ENCODE measurements at regions not wholly inside any gene's neighbourhood (a gene's known extent, or its start where the extent isn't known, plus 50 kb on each side); places are given as distances from the start of the nearest gene placed in this dataset.
"Not testable (repeated sequence)": the region's sequence is repeated elsewhere in the genome, so short reads cannot be mapped to it uniquely, and the experiment has no call there.

DNA sequence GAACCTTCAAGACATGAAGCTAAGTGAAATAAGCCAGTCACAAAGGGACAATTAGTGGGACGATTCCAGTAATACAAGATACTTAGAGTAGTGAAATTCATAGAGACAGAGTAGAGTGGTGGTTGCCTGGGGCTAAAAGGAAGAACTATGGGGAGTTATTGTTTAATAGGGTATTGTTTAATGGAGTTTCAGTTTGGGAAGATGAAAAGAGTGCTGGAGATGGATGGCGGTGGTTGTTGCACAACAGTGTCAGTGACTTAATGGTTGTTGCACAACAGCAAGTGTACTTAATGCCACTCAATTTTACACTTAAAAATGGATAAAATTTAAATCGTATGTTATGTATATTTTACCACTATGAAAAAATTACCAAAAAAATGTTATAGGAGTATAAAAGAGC is 209.7 kb upstream of the TENT5A start:
- Histone ChIP-seq H3K27ac (no peak overlapping the region), H3K79me2 (ENCODE audit: low read depth) (no peaks in the 10 kb centered on the region), H4K20me1 (ENCODE audit: low read depth) (no peaks in the 10 kb centered on the region), H3K4me1 (no peaks in the 10 kb centered on the region), H3K27me3 (no peaks in the 10 kb centered on the region), H3K9me3 (ENCODE audit: low read depth) (no peaks in the 10 kb centered on the region), H2AFZ (replicated peaks) (no peak overlapping the region), H3K4me3 (no peak overlapping the region), H3F3A (ENCODE audit: low read depth) (no peaks in the 10 kb centered on the region), H3K4me2 (no peak overlapping the region), H3K9ac (no peak overlapping the region), H3K36me3 (no peaks in the 10 kb centered on the region)
- H3K36me3 Mint-ChIP-seq = no peaks in the 10 kb centered on the region
- DNase-seq (ENCODE audit: low spot score) = no peak
- H3K27ac Mint-ChIP-seq = no peak overlapping the region
- TF ChIP-seq EZH2 (IDR thresholded peaks at IDR 0.05) = no peak
- TF ChIP-seq CTCF (IDR thresholded peaks at IDR 0.05) = no peak
- no peak for TF ChIP-seq EZH2phosphoT487 (IDR thresholded peaks at IDR 0.05)
- H3K27me3 Mint-ChIP-seq (ENCODE audit: insufficient read depth, low read depth) = no peaks in the 10 kb centered on the region
- no peaks in the 10 kb centered on the region for H3K4me1 Mint-ChIP-seq
- no peak overlapping the region for H3K4me3 Mint-ChIP-seq
- peaks cover 3% of the 10 kb centered on the region for H3K9me3 Mint-ChIP-seq

DNA sequence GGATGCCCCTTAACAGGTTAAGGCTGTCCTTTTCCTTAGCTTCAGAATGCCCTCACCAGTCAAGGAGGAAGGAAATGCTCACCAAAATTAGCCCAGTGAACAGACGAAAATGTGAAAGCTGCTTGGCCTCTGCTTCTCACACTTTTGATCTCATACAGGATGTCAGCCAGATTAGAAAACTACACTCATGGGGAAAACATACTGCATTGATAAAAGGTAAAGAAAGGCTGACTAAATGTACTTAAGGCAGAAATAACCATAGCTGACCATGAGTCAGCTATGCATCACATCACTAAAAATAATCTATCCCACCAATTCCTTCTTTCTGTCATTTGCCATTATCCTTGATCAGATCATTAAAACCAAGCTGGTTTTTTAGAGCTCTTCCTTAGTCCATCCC is 198.4 kb upstream of the TENT5A start:
- no peaks in the 10 kb centered on the region for H3F3A ChIP-seq (ENCODE audit: low read depth)
- H3K27ac ChIP-seq = no peak overlapping the region
- no peak overlapping the region for H3K4me2 ChIP-seq
- no peak overlapping the region for H2AFZ ChIP-seq (replicated peaks)
- H3K79me2 ChIP-seq (ENCODE audit: low read depth) = no peaks in the 10 kb centered on the region
- DNase-seq (ENCODE audit: low spot score) = no peak
- H3K9ac ChIP-seq = no peak overlapping the region
- no peaks in the 10 kb centered on the region for H3K36me3 Mint-ChIP-seq
- H3K4me1 Mint-ChIP-seq = peaks cover 3% of the 10 kb centered on the region
- no peaks in the 10 kb centered on the region for H3K27me3 Mint-ChIP-seq (ENCODE audit: insufficient read depth, low read depth)
- H3K4me3 ChIP-seq = no peak overlapping the region
- H3K4me3 Mint-ChIP-seq = no peak overlapping the region
- H3K9me3 Mint-ChIP-seq = no peaks in the 10 kb centered on the region
- no peak for TF ChIP-seq CTCF (IDR thresholded peaks at IDR 0.05)
- TF ChIP-seq EZH2 (IDR thresholded peaks at IDR 0.05) = no peak
- H3K4me1 ChIP-seq = peaks cover 10% of the 10 kb centered on the region
- H3K27ac Mint-ChIP-seq = no peak overlapping the region
- H4K20me1 ChIP-seq (ENCODE audit: low read depth) = no peaks in the 10 kb centered on the region
- H3K9me3 ChIP-seq (ENCODE audit: low read depth) = no peaks in the 10 kb centered on the region
- no peaks in the 10 kb centered on the region for H3K36me3 ChIP-seq
- H3K27me3 ChIP-seq = no peaks in the 10 kb centered on the region

- H3F3A ChIP-seq (ENCODE audit: low read depth) = no peaks in the 10 kb centered on the region
- Mint-ChIP-seq H3K27ac (no peak overlapping the region), H3K27me3 (ENCODE audit: insufficient read depth, low read depth) (no peaks in the 10 kb centered on the region), H3K36me3 (no peaks in the 10 kb centered on the region), H3K9me3 (no peaks in the 10 kb centered on the region), H3K4me3 (no peak overlapping the region), H3K4me1 (peaks cover 3% of the 10 kb centered on the region)
- no peak overlapping the region for H3K4me3 ChIP-seq
- no peak overlapping the region for H3K27ac ChIP-seq
- no peak overlapping the region for H2AFZ ChIP-seq (replicated peaks)
- TF ChIP-seq EZH2 (IDR thresholded peaks at IDR 0.05) (no peak), EZH2phosphoT487 (IDR thresholded peaks at IDR 0.05) (no peak), CTCF (IDR thresholded peaks at IDR 0.05) (no peak)
- no peaks in the 10 kb centered on the region for H4K20me1 ChIP-seq (ENCODE audit: low read depth)
- no peak overlapping the region for H3K9ac ChIP-seq
- DNase-seq (ENCODE audit: low spot score) = no peak
- peaks cover 10% of the 10 kb centered on the region for H3K4me1 ChIP-seq
- H3K27me3 ChIP-seq = no peaks in the 10 kb centered on the region
- H3K9me3 ChIP-seq (ENCODE audit: low read depth) = no peaks in the 10 kb centered on the region
- no peak overlapping the region for H3K4me2 ChIP-seq
- H3K36me3 ChIP-seq = no peaks in the 10 kb centered on the region
- no peaks in the 10 kb centered on the region for H3K79me2 ChIP-seq (ENCODE audit: low read depth)
Measured at GRCh38 chr6:81948861-81949260, 196.4 kb upstream of the TENT5A start.

- not testable (repeated sequence) for H3K27me3 ChIP-seq; H3K4me2 ChIP-seq; H3K27ac Mint-ChIP-seq; H3K79me2 ChIP-seq (ENCODE audit: low read depth); H3K27me3 Mint-ChIP-seq (ENCODE audit: insufficient read depth, low read depth); H3K36me3 Mint-ChIP-seq; H3K9ac ChIP-seq; H3K4me3 ChIP-seq; H2AFZ ChIP-seq (replicated peaks); H3K4me3 Mint-ChIP-seq; H3K27ac ChIP-seq; H4K20me1 ChIP-seq (ENCODE audit: low read depth); H3K9me3 ChIP-seq (ENCODE audit: low read depth); H3F3A ChIP-seq (ENCODE audit: low read depth); H3K4me1 Mint-ChIP-seq; H3K36me3 ChIP-seq; DNase-seq (ENCODE audit: low spot score); H3K9me3 Mint-ChIP-seq; H3K4me1 ChIP-seq
Measured at GRCh38 chr6:81948196-81948595, 195.7 kb upstream of the TENT5A start.

All from neural progenitor cell (in vitro differentiated cells).